Fibroblast of skin of right quadriceps (primary cell): ENCODE measurements at regions not wholly inside any gene's neighbourhood (a gene's known extent, or its start where the extent isn't known, plus 50 kb on each side); places are given as distances from the start of the nearest gene placed in this dataset.

ENCODE experiments used
- DNase-seq: peaks from one replicate; pipeline ENCODE4 v3.0.0-alpha.2; 2013

DNA sequence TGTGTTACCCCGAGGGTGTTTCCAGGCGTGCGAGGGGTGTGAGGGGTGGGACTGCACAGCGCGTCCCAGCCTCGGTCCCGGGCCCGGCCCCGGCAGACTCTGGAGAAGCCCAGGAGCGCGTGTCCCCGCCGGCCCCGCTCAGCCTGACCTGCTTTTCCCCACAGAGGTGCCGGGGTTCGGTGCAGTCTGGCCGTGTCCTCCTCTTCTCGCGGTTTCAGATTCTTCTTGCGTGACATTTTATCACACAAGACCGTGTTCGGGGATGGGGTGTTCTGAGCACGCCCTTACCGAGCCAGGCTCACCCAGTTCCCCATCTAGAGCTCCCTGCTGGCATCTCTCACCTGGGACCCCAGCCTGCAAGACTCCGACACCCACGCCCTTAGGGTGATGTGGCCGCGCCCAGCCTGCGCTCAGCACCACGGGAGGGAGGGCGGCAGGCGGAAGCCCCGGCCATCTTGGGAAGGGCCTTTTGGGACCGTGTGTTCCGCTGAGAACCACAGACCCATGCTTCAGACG, 775.6 kb downstream of the BRD1 start:
- DNase-seq: peak; percentile 18

- no peak for DNase-seq
These were observed 776.1 kb downstream of the BRD1 start for GRCh38 chr22:49051491-49052022.

GRCh38 chr22:49049691-49050090, 778.0 kb downstream of the BRD1 start:
- DNase-seq: no peak

- no peak for DNase-seq
These were observed 779.1 kb downstream of the BRD1 start for GRCh38 chr22:49048591-49048990.

- no peak for DNase-seq
These were observed 780.2 kb downstream of the BRD1 start for GRCh38 chr22:49047447-49047846.

- DNase-seq: no peak
These were observed 780.9 kb downstream of the BRD1 start for GRCh38 chr22:49046546-49047361.

GRCh38 chr22:49046000-49046545, 781.6 kb downstream of the BRD1 start:
- DNase-seq: no peak

- DNase-seq: no peak
These were observed 782.4 kb downstream of the BRD1 start for GRCh38 chr22:49045276-49045675.

GRCh38 chr22:49044776-49045175, 782.9 kb downstream of the BRD1 start:
- DNase-seq: no peak

DNA sequence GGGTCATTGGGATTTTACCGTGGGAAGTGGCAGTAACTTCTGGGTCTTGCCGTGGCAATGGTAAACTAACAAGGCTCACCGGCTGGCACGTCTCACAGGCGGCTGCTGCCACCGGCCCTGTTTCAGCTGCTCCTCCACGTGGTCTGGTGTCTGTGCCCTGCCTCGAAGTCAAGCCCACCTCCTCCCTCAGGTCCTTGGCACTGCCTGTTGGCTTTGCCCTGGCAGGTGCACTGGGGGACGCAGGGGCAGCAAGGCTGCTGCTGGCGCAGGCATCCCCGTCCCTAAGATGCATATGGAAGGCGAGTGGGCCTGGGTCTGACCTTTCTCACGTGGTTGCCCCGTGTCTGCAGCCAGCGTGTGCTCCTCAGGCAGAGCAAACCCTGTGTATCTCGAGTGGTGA, 783.6 kb downstream of the BRD1 start:
- DNase-seq: no peak

DNA sequence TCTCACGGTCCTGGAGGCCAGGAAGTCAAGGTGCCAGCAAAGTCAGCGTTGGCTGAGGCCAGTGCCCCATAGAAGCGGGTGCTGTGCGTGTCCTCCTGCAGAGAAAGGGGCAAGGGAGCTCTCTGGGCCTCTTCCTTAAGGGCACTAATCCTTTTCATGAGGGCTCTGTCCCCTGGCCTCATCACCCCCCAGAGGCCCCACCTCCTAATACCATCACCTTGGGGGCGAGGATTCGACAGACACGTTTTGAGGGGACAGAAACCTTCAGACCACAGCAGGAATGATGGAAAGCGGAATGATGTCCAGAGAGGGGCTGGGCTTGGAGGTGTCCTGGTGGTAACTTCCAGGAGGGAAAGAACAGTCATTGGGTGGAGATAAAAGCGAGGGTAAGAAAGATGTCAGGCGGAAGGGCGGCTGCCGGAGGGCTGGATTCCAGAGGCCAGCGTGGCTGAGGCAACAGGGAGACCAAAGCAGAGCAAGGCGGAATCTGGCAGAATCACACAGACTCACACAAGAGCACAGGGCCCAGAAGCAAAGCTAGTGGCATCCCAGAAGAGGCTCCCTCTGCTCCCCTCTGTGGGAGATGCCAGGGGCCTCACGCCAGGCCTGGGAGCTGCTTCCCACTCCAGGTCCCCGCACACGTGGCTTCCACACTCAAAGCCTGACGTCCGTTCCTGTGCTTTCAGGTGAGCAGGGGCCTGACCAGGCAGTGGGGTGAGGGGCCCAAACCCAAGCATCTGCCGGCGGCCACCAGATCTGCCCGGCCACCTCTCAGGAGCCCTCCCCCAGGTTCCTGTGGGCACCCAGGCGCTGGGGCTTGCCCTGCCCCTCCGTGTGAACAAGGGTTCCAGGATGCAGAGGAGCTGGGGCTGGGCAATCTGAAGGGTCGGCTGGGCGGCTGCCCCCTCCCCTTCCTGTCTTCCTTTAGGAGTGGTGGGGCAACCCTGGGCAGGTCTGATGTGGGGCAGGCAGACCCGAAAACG, 784.5 kb downstream of the BRD1 start:
- DNase-seq: no peak

- no peak for DNase-seq
These were observed 785.6 kb downstream of the BRD1 start for GRCh38 chr22:49042066-49042465.

DNA sequence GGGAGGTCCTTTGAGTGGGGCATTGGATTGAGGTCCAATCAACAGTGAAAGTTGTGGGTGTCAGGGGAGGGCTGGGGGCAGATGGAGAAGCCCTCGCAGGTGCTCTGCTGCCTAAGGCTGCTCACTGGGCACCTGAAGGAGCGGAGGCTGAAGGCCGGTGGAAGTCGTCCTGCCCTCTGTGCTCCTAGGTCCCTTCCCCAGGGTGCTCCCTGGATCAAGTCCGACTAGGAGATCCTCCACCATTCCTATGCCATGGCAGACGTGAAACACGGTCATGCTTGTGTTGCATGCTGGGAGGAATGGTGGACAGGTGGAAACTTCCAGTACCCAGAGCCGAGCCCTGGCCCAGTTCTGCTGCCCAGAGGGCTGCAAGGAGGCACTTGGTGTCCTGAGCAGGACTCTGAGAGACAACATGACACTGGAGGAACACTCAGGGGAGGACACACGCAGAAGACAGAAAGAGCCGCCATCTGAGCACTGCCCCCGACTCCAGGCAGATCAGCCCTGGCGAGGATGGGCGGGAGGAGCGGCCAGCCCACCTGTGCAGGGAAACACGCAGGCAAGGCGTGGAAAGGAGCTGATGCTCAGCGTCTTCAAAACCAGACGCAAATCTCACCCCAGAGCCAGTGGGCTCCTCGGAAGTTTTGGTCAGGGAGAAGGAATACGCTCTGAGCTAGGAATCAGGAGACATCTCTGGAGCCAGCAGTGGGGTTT, 786.8 kb downstream of the BRD1 start:
- DNase-seq: no peak

- no peak for DNase-seq
These were observed 787.6 kb downstream of the BRD1 start for GRCh38 chr22:49040111-49040510.

DNA sequence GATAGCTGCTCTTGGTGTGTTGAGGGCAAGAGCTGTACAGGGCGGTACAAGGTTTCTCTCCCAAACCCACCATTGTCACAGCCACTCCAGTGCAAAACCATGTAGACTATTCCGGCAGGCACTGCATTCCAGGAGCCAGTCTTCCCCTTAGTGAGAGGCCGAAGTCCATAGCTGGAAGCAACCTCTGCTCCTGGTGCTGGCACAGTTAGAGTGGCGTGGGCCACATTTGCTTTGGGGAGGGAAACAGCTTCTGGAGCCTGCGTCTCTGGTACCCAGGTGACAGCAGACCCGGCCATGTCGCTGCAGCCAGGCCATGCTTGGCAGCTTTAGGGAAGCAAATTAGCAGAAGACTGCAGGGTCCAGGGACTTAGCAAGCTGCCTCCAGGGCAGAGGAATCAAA, 788.0 kb downstream of the BRD1 start:
- no peak for DNase-seq

DNA sequence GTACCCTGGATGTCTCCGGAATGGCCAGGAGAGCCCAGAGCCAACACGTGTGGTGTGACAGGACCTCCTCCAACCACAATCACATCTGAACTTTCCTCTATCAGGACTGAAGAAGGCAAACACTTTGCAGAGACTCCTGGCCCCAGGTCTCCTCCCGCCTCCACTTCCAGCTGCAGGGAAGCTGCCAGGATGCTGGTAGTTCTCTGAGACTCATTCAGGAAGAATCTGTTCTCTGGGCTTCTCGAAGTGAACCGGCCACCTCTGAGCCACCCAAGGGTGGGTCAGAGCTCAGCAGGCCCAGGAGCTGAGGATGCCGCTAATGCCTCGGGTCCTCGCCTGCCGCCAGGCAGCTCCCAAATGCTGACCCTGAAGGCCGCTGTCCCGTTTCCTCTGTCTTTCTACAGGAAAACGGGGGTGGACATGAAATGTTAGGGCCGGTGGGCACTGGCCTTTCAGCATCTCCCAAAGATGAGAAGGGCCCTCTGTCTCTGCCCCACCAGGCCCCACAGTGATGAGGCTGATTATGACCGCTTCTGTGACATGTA, 789.9 kb downstream of the BRD1 start:
- no peak for DNase-seq

DNA sequence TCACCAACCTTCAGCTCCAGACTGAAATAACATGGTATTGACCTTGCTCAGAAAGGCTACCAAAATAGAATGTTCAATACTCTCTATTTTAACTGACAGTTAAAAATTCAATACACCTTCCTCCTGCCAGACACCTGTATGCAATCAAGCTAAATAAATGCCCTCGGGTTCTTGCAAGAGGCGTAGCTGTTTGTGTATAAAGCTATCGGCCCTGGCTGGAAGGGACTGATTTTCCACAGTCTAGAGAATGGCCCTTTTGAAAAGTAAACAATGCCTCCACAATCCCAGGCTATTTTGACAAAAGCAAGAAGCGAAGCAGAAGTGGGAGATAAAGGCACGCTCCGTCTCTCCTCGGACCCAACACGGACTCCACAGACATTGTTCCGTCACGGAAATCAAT, 791.2 kb downstream of the BRD1 start:
- no peak for DNase-seq

- DNase-seq: no peak
These were observed 791.7 kb downstream of the BRD1 start for GRCh38 chr22:49035818-49036457.

DNA sequence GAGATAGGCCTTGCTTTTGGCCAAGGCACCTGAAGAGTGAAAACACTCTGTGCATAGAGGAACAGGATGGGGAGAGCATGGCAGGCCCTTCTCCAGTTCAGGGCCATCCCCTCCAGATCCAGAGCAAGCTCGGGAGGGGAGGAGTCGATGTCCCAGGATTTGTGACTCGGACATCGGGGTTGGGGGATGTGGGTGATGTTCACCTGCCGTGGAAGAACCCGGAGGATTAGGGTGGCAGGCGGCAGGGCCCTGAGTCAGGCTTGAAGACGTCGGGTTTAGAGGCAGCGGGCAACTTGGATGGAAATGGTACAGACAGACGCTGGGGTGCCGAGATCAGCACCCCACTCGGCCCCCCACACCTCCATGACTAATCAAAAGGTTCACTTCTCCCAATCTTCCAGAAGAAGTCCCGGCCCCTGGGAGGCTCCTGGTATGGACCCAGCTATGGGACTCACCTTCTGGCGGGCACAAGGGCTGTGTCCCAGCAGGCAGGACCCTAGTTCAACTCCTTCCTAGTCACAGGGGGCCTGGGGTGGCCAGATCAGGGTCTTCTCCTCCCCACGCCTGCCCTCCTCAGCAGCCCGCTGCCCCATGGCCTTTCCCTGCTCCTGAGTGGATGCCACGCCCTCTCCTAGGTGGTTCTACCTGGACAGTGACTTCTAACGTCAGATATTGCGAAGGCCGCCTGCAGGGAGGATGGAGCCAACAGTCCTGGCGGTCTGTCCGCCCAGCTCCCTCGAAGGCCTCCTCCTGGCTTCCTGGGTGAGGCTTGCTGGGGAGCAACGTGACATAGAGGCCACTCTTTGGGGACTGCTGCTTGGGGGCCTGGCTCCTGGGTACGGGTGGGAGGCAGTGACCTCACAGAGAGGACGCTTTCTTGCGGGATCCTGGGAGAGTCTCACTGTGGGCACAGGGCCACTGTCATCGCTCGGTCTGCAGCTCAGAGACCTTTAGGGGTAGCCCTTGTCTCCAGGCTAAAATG, 792.5 kb downstream of the BRD1 start:
- DNase-seq: no peak

- no peak for DNase-seq
These were observed 794.1 kb downstream of the BRD1 start for GRCh38 chr22:49033616-49034015.
